ENCODE measurements at regions not wholly inside any gene's neighbourhood (a gene's known extent, or its start where the extent isn't known, plus 50 kb on each side); places are given as distances from the start of the nearest gene placed in this dataset.

- no peak overlapping the region for H3K4me3 ChIP-seq (ENCODE audit: low read depth in 1 of 3, low read length in 3 of 3)
- WGBS = 92% methylated on average over 6 of the region's 6 CpGs
- DNase-seq (ENCODE audit: low spot score) = no peak
- no peaks in the 10 kb centered on the region for H3K9me3 ChIP-seq (ENCODE audit: control insufficient read depth in 4 of 4, low read length in 3 of 4)
- H3K36me3 ChIP-seq (ENCODE audit: control insufficient read depth in 4 of 4, insufficient read depth in 3 of 4, low read depth in 1 of 4, low read length in 3 of 4) = no peaks in the 10 kb centered on the region
- H3K27me3 ChIP-seq (ENCODE audit: control insufficient read depth in 4 of 4, insufficient read depth in 4 of 4, low read length in 3 of 4) = peaks cover 0 to 2% (median 0%) of the 10 kb centered on the region in 4 donors
- no peak overlapping the region for H3K9ac ChIP-seq (ENCODE audit: low read depth in 1 of 2, low read length in 2 of 2)
- H3K4me1 ChIP-seq (ENCODE audit: control insufficient read depth in 4 of 4, insufficient read depth in 4 of 4, low read length in 3 of 4) = no peaks in the 10 kb centered on the region
- no peak overlapping the region for H3K27ac ChIP-seq (ENCODE audit: low read depth in 1 of 2, low read length in 2 of 2)
- TF ChIP-seq RAD21 (IDR thresholded peaks at IDR 0.05) (no peak), TAF1 (conservative IDR thresholded peaks at IDR 0.05) (no peak), FOXA1 (IDR thresholded peaks at IDR 0.05) (no peak), SP1 (IDR thresholded peaks at IDR 0.05) (no peak), MAX (IDR thresholded peaks at IDR 0.05) (no peak), RXRA (IDR thresholded peaks at IDR 0.05) (no peak), ATF3 (IDR thresholded peaks at IDR 0.05) (no peak), HNF4G (IDR thresholded peaks at IDR 0.05) (no peak), NR2F2 (IDR thresholded peaks at IDR 0.05) (no peak)
- TF ChIP-seq, protein P1, sequence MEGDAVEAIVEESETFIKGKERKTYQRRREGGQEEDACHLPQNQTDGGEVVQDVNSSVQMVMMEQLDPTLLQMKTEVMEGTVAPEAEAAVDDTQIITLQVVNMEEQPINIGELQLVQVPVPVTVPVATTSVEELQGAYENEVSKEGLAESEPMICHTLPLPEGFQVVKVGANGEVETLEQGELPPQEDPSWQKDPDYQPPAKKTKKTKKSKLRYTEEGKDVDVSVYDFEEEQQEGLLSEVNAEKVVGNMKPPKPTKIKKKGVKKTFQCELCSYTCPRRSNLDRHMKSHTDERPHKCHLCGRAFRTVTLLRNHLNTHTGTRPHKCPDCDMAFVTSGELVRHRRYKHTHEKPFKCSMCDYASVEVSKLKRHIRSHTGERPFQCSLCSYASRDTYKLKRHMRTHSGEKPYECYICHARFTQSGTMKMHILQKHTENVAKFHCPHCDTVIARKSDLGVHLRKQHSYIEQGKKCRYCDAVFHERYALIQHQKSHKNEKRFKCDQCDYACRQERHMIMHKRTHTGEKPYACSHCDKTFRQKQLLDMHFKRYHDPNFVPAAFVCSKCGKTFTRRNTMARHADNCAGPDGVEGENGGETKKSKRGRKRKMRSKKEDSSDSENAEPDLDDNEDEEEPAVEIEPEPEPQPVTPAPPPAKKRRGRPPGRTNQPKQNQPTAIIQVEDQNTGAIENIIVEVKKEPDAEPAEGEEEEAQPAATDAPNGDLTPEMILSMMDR (IDR thresholded peaks at IDR 0.05; ENCODE audit: low read depth, low read length, missing input control) = no peak
- TF ChIP-seq, protein P2, sequence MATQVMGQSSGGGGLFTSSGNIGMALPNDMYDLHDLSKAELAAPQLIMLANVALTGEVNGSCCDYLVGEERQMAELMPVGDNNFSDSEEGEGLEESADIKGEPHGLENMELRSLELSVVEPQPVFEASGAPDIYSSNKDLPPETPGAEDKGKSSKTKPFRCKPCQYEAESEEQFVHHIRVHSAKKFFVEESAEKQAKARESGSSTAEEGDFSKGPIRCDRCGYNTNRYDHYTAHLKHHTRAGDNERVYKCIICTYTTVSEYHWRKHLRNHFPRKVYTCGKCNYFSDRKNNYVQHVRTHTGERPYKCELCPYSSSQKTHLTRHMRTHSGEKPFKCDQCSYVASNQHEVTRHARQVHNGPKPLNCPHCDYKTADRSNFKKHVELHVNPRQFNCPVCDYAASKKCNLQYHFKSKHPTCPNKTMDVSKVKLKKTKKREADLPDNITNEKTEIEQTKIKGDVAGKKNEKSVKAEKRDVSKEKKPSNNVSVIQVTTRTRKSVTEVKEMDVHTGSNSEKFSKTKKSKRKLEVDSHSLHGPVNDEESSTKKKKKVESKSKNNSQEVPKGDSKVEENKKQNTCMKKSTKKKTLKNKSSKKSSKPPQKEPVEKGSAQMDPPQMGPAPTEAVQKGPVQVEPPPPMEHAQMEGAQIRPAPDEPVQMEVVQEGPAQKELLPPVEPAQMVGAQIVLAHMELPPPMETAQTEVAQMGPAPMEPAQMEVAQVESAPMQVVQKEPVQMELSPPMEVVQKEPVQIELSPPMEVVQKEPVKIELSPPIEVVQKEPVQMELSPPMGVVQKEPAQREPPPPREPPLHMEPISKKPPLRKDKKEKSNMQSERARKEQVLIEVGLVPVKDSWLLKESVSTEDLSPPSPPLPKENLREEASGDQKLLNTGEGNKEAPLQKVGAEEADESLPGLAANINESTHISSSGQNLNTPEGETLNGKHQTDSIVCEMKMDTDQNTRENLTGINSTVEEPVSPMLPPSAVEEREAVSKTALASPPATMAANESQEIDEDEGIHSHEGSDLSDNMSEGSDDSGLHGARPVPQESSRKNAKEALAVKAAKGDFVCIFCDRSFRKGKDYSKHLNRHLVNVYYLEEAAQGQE (IDR thresholded peaks at IDR 0.05) = no peak
Measured at GRCh38 chr2:105682401-105682800, 62.3 kb upstream of the NCK2 start.

DNA sequence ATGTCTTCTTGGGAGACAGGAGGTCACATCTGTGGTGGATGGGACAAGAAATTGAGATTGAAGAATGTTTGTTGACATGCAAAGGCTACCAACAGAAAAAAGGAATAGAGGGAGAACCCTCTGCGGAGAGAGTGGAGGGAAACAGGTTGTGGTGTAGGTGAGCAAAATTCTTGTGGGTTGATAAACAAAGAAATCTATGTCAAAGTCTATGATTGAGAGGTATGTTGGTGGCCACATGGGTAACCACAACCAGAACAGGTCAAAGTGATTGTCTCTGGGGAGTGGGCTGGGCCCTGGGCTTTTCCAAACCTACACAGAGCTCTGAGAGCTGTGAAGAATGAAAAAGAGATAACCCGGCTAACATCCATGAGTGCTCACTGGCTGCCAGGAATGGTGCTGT lies 62.8 kb upstream of the NCK2 start:
- Histone ChIP-seq H3K27ac (ENCODE audit: low read depth in 1 of 2, low read length in 2 of 2) (no peak overlapping the region), H3K27me3 (ENCODE audit: control insufficient read depth in 4 of 4, insufficient read depth in 4 of 4, low read length in 3 of 4) (peaks cover 0 to 2% (median 0%) of the 10 kb centered on the region in 4 donors), H3K9ac (ENCODE audit: low read depth in 1 of 2, low read length in 2 of 2) (no peak overlapping the region), H3K4me3 (ENCODE audit: low read depth in 1 of 3, low read length in 3 of 3) (no peak overlapping the region), H3K36me3 (ENCODE audit: control insufficient read depth in 4 of 4, insufficient read depth in 3 of 4, low read depth in 1 of 4, low read length in 3 of 4) (no peaks in the 10 kb centered on the region), H3K9me3 (ENCODE audit: control insufficient read depth in 4 of 4, low read length in 3 of 4) (no peaks in the 10 kb centered on the region), H3K4me1 (ENCODE audit: control insufficient read depth in 4 of 4, insufficient read depth in 4 of 4, low read length in 3 of 4) (no peaks in the 10 kb centered on the region)
- no peak for TF ChIP-seq FOXA2 (IDR thresholded peaks at IDR 0.05)
- no peak for TF ChIP-seq HNF4A (conservative IDR thresholded peaks at IDR 0.05)
- no peak for TF ChIP-seq FOXA1 (IDR thresholded peaks at IDR 0.05)
- no peak for TF ChIP-seq JUND (IDR thresholded peaks at IDR 0.05)
- TF ChIP-seq, protein P1 (IDR thresholded peaks at IDR 0.05; ENCODE audit: low read depth, low read length, missing input control) = no peak
- no peak for TF ChIP-seq ATF3 (IDR thresholded peaks at IDR 0.05)
- no peak for TF ChIP-seq SP1 (IDR thresholded peaks at IDR 0.05)
- TF ChIP-seq EGR1 (IDR thresholded peaks at IDR 0.05; ENCODE audit: low read depth in 2 of 2) = no peak
- no peak for TF ChIP-seq RAD21 (IDR thresholded peaks at IDR 0.05)
- no peak for TF ChIP-seq GABPA (IDR thresholded peaks at IDR 0.05 in 1 of 2, conservative IDR thresholded peaks at IDR 0.05 in 1 of 2)
- TF ChIP-seq NR2F2 (IDR thresholded peaks at IDR 0.05) = no peak
- TF ChIP-seq TAF1 (conservative IDR thresholded peaks at IDR 0.05) = no peak
- TF ChIP-seq MAX (IDR thresholded peaks at IDR 0.05) = no peak
- TF ChIP-seq RXRA (IDR thresholded peaks at IDR 0.05) = no peak
- TF ChIP-seq ZBTB33 (IDR thresholded peaks at IDR 0.05) = no peak
- 96% methylated on average over 2 of the region's 2 CpGs for WGBS
- no peak for DNase-seq (ENCODE audit: low spot score)

Data from liver (tissue), 8 donors.